Epithelial cell of proximal tubule (primary cell): ENCODE measurements at regions not wholly inside any gene's neighbourhood (a gene's known extent, or its start where the extent isn't known, plus 50 kb on each side); places are given as distances from the start of the nearest gene placed in this dataset.

ENCODE experiments used
- DNase-seq: peaks from one replicate; pipeline ENCODE4 v3.0.0-alpha.2; 2011; ENCODE audit warnings: low read depth
- H3K4me3 ChIP-seq: 2 replicates; pipeline ENCODE4 v1.5.1; 2011; ENCODE audit warnings: low read depth, mild to moderate bottlenecking, low read length
- CTCF ChIP-seq: conservative IDR thresholded peaks from 2 replicates; pipeline ENCODE4 v1.5.1; 2012; ENCODE audit warnings: low read depth, mild to moderate bottlenecking, low read length

DNA sequence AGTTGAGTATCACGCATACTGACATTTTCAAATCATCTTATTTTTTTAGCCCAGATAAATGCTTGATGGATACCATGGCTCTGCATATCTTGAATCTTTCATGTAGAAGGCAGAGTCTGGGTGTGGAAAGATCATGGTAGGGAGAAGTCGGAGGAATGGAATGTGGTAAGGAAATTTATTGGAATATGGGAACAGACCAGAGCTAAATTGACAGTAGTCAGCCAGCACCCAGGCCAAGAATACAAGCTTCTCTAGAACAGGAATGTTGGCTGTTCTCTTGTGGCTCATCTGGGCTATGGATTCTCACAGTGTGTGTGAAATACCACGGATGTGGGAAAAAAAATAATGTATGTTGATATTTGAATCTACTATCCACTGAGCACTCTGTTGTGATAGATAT is 305.7 kb upstream of the COL8A1 start:
- TF ChIP-seq CTCF = no peak
- no peak for DNase-seq
- H3K4me3 ChIP-seq = no peak overlapping the region

DNA sequence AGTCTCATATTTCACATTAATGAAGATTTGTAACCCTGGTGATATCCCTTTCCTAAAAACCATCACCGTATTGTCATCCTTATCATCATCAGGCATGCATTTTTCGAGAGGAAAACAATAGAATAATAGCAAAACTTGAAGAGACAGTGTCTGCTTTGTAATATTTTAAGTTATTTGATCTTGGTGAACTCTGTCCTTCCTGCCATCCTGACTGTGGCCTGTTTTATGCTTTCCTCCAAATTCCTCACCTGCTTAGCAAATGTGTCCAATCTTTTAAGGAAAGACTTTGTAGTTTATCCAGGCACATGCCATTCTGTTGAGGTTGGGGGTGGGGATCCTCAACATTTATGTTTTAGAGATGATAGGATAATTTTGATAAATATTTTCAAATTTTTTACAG is 306.1 kb upstream of the COL8A1 start:
- no peak overlapping the region for H3K4me3 ChIP-seq
- TF ChIP-seq CTCF = no peak
- no peak for DNase-seq

GRCh38 chr3:99330924-99331532 is 307.4 kb upstream of the COL8A1 start:
- DNase-seq = no peak
- H3K4me3 ChIP-seq = no peak overlapping the region
- TF ChIP-seq CTCF = no peak

DNA sequence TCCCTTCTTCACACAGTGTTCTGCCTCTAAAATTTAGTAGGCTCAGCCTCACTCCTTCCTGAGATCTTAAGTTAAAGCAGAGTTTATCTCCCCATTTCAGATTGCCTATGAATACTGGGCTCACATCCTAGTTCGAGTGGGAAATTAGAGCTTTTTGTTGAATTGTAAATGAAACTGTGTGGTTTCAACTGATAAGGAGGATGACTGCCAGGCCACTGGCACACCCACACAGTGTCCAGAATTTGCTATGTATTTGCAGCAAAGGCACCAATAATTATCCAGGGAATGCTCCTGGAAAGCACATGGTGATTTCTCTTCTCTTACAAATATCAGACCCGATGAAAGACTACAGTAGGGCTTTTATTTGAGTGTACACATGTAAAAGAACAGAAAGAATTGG is 308.1 kb upstream of the COL8A1 start:
- no peak for DNase-seq
- no peak for TF ChIP-seq CTCF
- no peak overlapping the region for H3K4me3 ChIP-seq

DNA sequence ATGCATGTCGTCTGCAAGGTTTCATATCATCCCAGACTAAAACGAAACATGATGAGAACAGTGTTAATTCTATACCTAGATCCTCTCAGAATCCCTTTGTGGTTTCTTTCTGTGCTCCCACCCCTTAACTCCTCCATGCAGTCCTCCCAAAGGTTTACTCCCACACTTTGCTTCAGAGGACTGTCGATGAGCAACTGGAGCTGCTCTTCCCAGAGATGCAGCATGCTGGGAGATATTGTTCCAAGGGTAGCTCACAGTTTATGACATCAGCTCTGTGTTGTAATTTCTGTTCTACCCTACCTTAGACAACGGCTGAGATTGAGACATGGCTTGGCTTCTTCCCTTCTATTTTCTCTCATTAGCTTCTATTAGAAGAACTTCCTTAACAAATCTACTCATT is 313.0 kb upstream of the COL8A1 start:
- no peak for DNase-seq
- H3K4me3 ChIP-seq = no peak overlapping the region
- no peak for TF ChIP-seq CTCF

DNA sequence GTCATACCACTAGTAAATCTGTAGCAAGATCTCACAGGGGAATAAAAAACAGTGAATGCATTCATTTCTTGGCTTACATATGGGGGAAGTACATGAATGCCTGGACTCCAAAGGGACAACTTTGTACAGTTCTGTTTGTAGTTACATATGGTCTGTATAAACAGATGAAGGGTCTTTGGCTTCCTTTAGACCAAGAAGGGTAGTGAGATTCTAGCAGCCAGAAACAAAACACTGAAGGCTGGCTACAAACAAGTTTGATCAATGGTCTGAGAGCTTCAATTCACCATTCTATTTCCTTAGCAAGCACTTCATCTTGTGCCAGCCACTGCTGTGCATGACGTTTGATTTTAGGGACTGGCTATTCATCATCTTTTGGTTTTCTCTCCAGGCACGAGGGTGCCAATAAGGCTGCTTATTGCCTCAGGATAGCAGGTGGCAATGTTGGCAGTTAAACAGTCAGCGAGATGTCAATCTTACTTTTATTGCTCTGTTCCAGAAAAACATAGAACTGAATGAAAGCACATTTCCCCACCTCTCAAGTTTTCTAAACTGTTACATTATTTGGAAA is 313.7 kb upstream of the COL8A1 start:
- no peak for TF ChIP-seq CTCF
- DNase-seq = no peak
- H3K4me3 ChIP-seq = no peak overlapping the region

- no peak overlapping the region for H3K4me3 ChIP-seq
- DNase-seq = no peak
- TF ChIP-seq CTCF = no peak
These were observed 314.5 kb upstream of the COL8A1 start for GRCh38 chr3:99323940-99324339.
